HCT116 (cell line): ENCODE measurements at regions not wholly inside any gene's neighbourhood (a gene's known extent, or its start where the extent isn't known, plus 50 kb on each side); places are given as distances from the start of the nearest gene placed in this dataset.

ENCODE experiments used
- ATAC-seq: fragments of 200-7000 bp; cut with Tn5 transposase; 2 replicates; pipeline ENCODE4 v1.9.1; 2020; ENCODE audit warnings: mild to moderate bottlenecking, moderate library complexity
- BruUV-seq: library from RNA; stranded (reverse); fragments of 400-500 nt; replicated peaks from 2 replicates; lab custom pipeline; 2021; lab: Mats Ljungman, UMichigan
- CTCF ChIA-PET: fragments of 300-600 bp; sonication (Branson Sonifier 250); formaldehyde crosslinking; loops from one replicate; lab custom pipeline; 2021; ENCODE audit warnings: antibody characterized with exemption; lab: Charles Lee
- POLR2A ChIA-PET: fragments of 300-600, 350-600 bp; sonication (Branson Sonifier 250); formaldehyde crosslinking; loops from one replicate; lab custom pipeline; 2021; ENCODE audit warnings: antibody characterized with exemption; lab: Charles Lee
- RAD21 ChIA-PET, 2 experiments: fragments of 300-600 bp; sonication (Branson Sonifier 250); formaldehyde crosslinking; loops; one replicate each; lab custom pipeline; 2023; ENCODE audit warnings: low total read pairs in 2 of 2; ENCODE audit not compliant: uncharacterized antibody in 2 of 2, unreplicated experiment in 2 of 2, low non-redundant PET in 1 of 2; lab: Charles Lee
- DNase-seq: peaks from one replicate; pipeline ENCODE4 v3.0.0-alpha.2; 2010; ENCODE audit warnings: low read depth, low spot score
- H2AFZ ChIP-seq: fragments of 200-600 bp; shearing (Covaris generic), sonication (generic); 2 replicates; pipeline ENCODE4 v1.6.1; 2017; ENCODE audit warnings: low read depth, mixed run types, mixed read lengths, antibody characterized with exemption, low read length; ENCODE audit not compliant: poor library complexity, severe bottlenecking
- H3K27ac ChIP-seq: 2 replicates; pipeline ENCODE4 v1.5.1; 2012; ENCODE audit warnings: low read depth, low read length
- H3K27me3 ChIP-seq: fragments of 200-600 bp; sonication (generic); 2 replicates; pipeline ENCODE4 v1.6.1; 2016; ENCODE audit warnings: mixed run types, low read length, mixed read lengths; ENCODE audit not compliant: insufficient read depth
- H3K36me3 ChIP-seq, 2 experiments: fragments of 200-500 bp in 1 of 2; fragments of 200-600 bp in 1 of 2; sonication (Bioruptor generic) in 1 of 2; sonication (generic) in 1 of 2; 2 replicates each; pipeline versions ENCODE4 v1.5.1 to v1.6.1; 2014 to 2016; ENCODE audit warnings: low read length in 2 of 2, inconsistent platforms in 1 of 2, mixed read lengths in 1 of 2, mixed run types in 1 of 2; ENCODE audit not compliant: insufficient read depth in 2 of 2, control insufficient read depth in 1 of 2
- H3K4me1 ChIP-seq, 2 experiments: fragments of 200-600 bp in 1 of 2; sonication (generic) in 1 of 2; 2 replicates each; pipeline versions ENCODE4 v1.5.1 to v1.6.1; 2012 to 2017; ENCODE audit warnings: low read length in 2 of 2, inconsistent platforms in 1 of 2, mild to moderate bottlenecking in 1 of 2, mixed read lengths in 1 of 2, mixed run types in 1 of 2, moderate library complexity in 1 of 2; ENCODE audit not compliant: insufficient read depth in 2 of 2, control insufficient read depth in 1 of 2
- H3K4me2 ChIP-seq: fragments of 200-600 bp; sonication (generic); 2 replicates; pipeline ENCODE4 v1.6.1; 2017; ENCODE audit warnings: mixed run types, low read length, mixed read lengths
- H3K4me3 ChIP-seq, 2 experiments: fragments of 200-600 bp in 1 of 2; sonication (generic) in 1 of 2; replicated peaks in 1 of 2; 2 replicates each; pipeline ENCODE4 v1.5.1; 2011 to 2016; ENCODE audit warnings: low read length in 2 of 2, control low read depth in 1 of 2, low read depth in 1 of 2, mild to moderate bottlenecking in 1 of 2, mixed read lengths in 1 of 2, mixed run types in 1 of 2
- H3K79me2 ChIP-seq: fragments of 200-600 bp; sonication (generic); 2 replicates; pipeline ENCODE4 v1.6.1; 2017; ENCODE audit warnings: mild to moderate bottlenecking, mixed run types, low read length, moderate library complexity, mixed read lengths; ENCODE audit not compliant: insufficient read depth
- H3K9ac ChIP-seq: fragments of 200-600 bp; sonication (generic); 2 replicates; pipeline ENCODE4 v1.6.1; 2016; ENCODE audit warnings: low read length, mixed read lengths
- H3K9me2 ChIP-seq: fragments of 200-600 bp; sonication (generic), shearing (Covaris generic); 2 replicates; pipeline ENCODE4 v1.6.1; 2017; ENCODE audit warnings: mixed run types, mild to moderate bottlenecking, moderate library complexity; ENCODE audit not compliant: insufficient read depth
- H3K9me3 ChIP-seq, 2 experiments: fragments of 200-500 bp in 1 of 2; fragments of 200-600 bp in 1 of 2; sonication (Bioruptor generic) in 1 of 2; sonication (generic) in 1 of 2; 2 replicates each; pipeline ENCODE4 v1.6.1; 2014 to 2017; ENCODE audit warnings: low read length in 2 of 2, mixed read lengths in 2 of 2, inconsistent platforms in 1 of 2, low read depth in 1 of 2, mild to moderate bottlenecking in 1 of 2, mixed run types in 1 of 2, moderate library complexity in 1 of 2; ENCODE audit not compliant: control insufficient read depth in 1 of 2, insufficient read depth in 1 of 2
- H4K20me1 ChIP-seq: fragments of 200-600 bp; sonication (generic), shearing (Covaris generic); 2 replicates; pipeline ENCODE4 v1.6.1; 2017; ENCODE audit warnings: mixed run types, mild to moderate bottlenecking, moderate library complexity; ENCODE audit not compliant: insufficient read depth
- CEBPB ChIP-seq: IDR thresholded peaks from 2 replicates; pipeline ENCODE4 v1.6.1; 2012; ENCODE audit warnings: low read depth
- RAD21 ChIP-seq: IDR thresholded peaks from 2 replicates; pipeline ENCODE4 v1.6.1; 2012; ENCODE audit warnings: low read depth, mild to moderate bottlenecking
- SIN3A ChIP-seq: IDR thresholded peaks from 2 replicates; pipeline ENCODE4 v1.6.1; 2012; ENCODE audit warnings: low read depth
- TCF7L2 ChIP-seq: IDR thresholded peaks from 2 replicates; pipeline ENCODE4 v1.7.0; 2011; ENCODE audit warnings: borderline replicate concordance, inconsistent platforms; ENCODE audit not compliant: insufficient read depth, insufficient read length; ENCODE audit errors: extremely low read depth
- YY1 ChIP-seq: IDR thresholded peaks from 2 replicates; pipeline ENCODE4 v1.6.1; 2011; ENCODE audit warnings: low read length, low read depth, moderate library complexity, mild to moderate bottlenecking; ENCODE audit not compliant: insufficient replicate concordance; ENCODE audit errors: extremely low read depth
- intact Hi-C: fragments of 100-400 bp; cut with micrococcal nuclease; formaldehyde crosslinking; loops from 2 replicates; pipeline ENCODE4 v1.10.0; 2022
- TF ChIP-seq, protein P1 (sequence below), 3 experiments: fragments of 200-600 bp in 1 of 3; sonication (generic) in 1 of 3; IDR thresholded peaks in 2 of 3; conservative IDR thresholded peaks in 1 of 3; 2 replicates each; pipeline ENCODE4 v1.5.1; 2012 to 2017; ENCODE audit warnings: low read depth in 2 of 3, low read length in 2 of 3, antibody characterized with exemption in 1 of 3, borderline replicate concordance in 1 of 3, control low read depth in 1 of 3, mild to moderate bottlenecking in 1 of 3, mixed read lengths in 1 of 3, mixed run types in 1 of 3, moderate library complexity in 1 of 3; ENCODE audit not compliant: insufficient read depth in 1 of 3
- TF ChIP-seq, protein P2 (sequence below): IDR thresholded peaks from 2 replicates; pipeline ENCODE4 v1.6.1; 2012; ENCODE audit warnings: low read depth

DNA sequence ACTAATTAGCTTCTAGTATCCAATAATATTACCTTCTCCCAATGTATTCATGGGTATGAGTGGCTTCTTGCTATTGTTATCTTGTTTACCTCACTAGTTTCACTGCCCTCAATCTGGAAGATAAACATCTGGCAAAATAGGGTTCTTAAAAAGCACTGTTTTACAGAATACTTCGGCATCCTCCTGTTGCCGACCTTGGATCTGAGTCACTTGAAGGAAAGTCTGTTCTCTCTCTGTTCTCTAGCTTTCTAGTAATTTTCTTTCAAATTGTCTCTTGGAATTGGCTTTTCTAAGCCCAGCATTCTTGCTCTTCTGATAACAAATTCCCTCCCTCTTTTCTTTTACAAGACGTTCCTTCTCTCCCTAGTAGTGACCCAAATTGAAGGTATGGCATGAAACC is 189.5 kb downstream of the KITLG start:
- no peaks in the 10 kb centered on the region for H3K79me2 ChIP-seq
- H3K4me1 ChIP-seq = 0 out of 4 replicates have a peak, but pooled peaks cover 0 to 3% of the 10 kb centered on the region in 2 experiments
- no peaks in the 10 kb centered on the region for H3K27me3 ChIP-seq
- BruUV-seq = no TSS peak
- DNase-seq (no peak), ATAC-seq (no peak)
- no peak for TF ChIP-seq CEBPB
- no peak for TF ChIP-seq SIN3A
- TF ChIP-seq, protein P1, sequence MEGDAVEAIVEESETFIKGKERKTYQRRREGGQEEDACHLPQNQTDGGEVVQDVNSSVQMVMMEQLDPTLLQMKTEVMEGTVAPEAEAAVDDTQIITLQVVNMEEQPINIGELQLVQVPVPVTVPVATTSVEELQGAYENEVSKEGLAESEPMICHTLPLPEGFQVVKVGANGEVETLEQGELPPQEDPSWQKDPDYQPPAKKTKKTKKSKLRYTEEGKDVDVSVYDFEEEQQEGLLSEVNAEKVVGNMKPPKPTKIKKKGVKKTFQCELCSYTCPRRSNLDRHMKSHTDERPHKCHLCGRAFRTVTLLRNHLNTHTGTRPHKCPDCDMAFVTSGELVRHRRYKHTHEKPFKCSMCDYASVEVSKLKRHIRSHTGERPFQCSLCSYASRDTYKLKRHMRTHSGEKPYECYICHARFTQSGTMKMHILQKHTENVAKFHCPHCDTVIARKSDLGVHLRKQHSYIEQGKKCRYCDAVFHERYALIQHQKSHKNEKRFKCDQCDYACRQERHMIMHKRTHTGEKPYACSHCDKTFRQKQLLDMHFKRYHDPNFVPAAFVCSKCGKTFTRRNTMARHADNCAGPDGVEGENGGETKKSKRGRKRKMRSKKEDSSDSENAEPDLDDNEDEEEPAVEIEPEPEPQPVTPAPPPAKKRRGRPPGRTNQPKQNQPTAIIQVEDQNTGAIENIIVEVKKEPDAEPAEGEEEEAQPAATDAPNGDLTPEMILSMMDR (IDR thresholded peaks at IDR 0.05 in 2 of 3, conservative IDR thresholded peaks at IDR 0.05 in 1 of 3; ENCODE audit: borderline replicate concordance in 1 of 3, insufficient read depth in 1 of 3, low read depth in 2 of 3, low read length in 2 of 3) = no peak
- TF ChIP-seq TCF7L2 = no peak
- TF ChIP-seq RAD21 = no peak
- TF ChIP-seq YY1 = no peak
- TF ChIP-seq, protein P2, sequence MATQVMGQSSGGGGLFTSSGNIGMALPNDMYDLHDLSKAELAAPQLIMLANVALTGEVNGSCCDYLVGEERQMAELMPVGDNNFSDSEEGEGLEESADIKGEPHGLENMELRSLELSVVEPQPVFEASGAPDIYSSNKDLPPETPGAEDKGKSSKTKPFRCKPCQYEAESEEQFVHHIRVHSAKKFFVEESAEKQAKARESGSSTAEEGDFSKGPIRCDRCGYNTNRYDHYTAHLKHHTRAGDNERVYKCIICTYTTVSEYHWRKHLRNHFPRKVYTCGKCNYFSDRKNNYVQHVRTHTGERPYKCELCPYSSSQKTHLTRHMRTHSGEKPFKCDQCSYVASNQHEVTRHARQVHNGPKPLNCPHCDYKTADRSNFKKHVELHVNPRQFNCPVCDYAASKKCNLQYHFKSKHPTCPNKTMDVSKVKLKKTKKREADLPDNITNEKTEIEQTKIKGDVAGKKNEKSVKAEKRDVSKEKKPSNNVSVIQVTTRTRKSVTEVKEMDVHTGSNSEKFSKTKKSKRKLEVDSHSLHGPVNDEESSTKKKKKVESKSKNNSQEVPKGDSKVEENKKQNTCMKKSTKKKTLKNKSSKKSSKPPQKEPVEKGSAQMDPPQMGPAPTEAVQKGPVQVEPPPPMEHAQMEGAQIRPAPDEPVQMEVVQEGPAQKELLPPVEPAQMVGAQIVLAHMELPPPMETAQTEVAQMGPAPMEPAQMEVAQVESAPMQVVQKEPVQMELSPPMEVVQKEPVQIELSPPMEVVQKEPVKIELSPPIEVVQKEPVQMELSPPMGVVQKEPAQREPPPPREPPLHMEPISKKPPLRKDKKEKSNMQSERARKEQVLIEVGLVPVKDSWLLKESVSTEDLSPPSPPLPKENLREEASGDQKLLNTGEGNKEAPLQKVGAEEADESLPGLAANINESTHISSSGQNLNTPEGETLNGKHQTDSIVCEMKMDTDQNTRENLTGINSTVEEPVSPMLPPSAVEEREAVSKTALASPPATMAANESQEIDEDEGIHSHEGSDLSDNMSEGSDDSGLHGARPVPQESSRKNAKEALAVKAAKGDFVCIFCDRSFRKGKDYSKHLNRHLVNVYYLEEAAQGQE = no peak
- H3K36me3 ChIP-seq = no peaks in the 10 kb centered on the region
- no peaks in the 10 kb centered on the region for H3K9me2 ChIP-seq
- H3K9ac ChIP-seq = no peak overlapping the region
- H4K20me1 ChIP-seq = no peaks in the 10 kb centered on the region
- RAD21 ChIA-PET = no interaction called here
- no peaks in the 10 kb centered on the region for H3K9me3 ChIP-seq
- CTCF ChIA-PET = no interaction called here
- H2AFZ ChIP-seq = no peak overlapping the region
- POLR2A ChIA-PET = no interaction called here
- no peak overlapping the region for H3K4me3 ChIP-seq
- intact Hi-C loops = no loop called here
- H3K4me2 ChIP-seq = no peak overlapping the region
- no peak overlapping the region for H3K27ac ChIP-seq
